Retinal pigment epithelial cell (primary cell): ENCODE measurements at regions not wholly inside any gene's neighbourhood (a gene's known extent, or its start where the extent isn't known, plus 50 kb on each side); places are given as distances from the start of the nearest gene placed in this dataset.

Experiments
- DNase-seq: peaks from one replicate; pipeline ENCODE4 v3.0.0-alpha.2; 2010; ENCODE audit warnings: low read depth
- H3K4me3 ChIP-seq: 2 replicates; pipeline ENCODE4 v1.5.1; 2011; ENCODE audit warnings: mild to moderate bottlenecking, low read length, control low read depth, moderate library complexity
- CTCF ChIP-seq: conservative IDR thresholded peaks from 2 replicates; pipeline ENCODE4 v1.5.1; 2011; ENCODE audit warnings: low read depth, low read length, control low read depth, inconsistent platforms

GRCh38 chr5:119792161-119792799 is 162.9 kb downstream of the FAM170A start:
- DNase-seq, result no peak
- no peak overlapping the region for H3K4me3 ChIP-seq
- no peak for TF ChIP-seq CTCF

- TF ChIP-seq CTCF, result no peak
- DNase-seq, result no peak
- no peak overlapping the region for H3K4me3 ChIP-seq
These were observed 166.4 kb downstream of the FAM170A start for GRCh38 chr5:119795768-119796167.

GRCh38 chr5:119801570-119801969 is 172.2 kb downstream of the FAM170A start:
- H3K4me3 ChIP-seq, result no peak overlapping the region
- DNase-seq, result no peak

GRCh38 chr5:119808024-119808423 is 178.7 kb downstream of the FAM170A start:
- DNase-seq, result no peak
- H3K4me3 ChIP-seq, result no peak overlapping the region
- TF ChIP-seq CTCF, result no peak

More at GRCh38 chr5:119801570-119801969, 172.2 kb downstream of the FAM170A start:
- no peak for TF ChIP-seq CTCF

GRCh38 chr5:119808474-119808873 is 179.1 kb downstream of the FAM170A start:
- H3K4me3 ChIP-seq, result no peak overlapping the region
- no peak for DNase-seq
- TF ChIP-seq CTCF, result no peak

GRCh38 chr5:119810217-119810616 is 180.9 kb downstream of the FAM170A start:
- TF ChIP-seq CTCF, result no peak
- no peak overlapping the region for H3K4me3 ChIP-seq
- no peak for DNase-seq

- DNase-seq, result no peak
- no peak overlapping the region for H3K4me3 ChIP-seq
- TF ChIP-seq CTCF, result no peak
These were observed 182.1 kb downstream of the FAM170A start for GRCh38 chr5:119811458-119811857.
